Ishikawa (cell line): ENCODE measurements at regions not wholly inside any gene's neighbourhood (a gene's known extent, or its start where the extent isn't known, plus 50 kb on each side); places are given as distances from the start of the nearest gene placed in this dataset.

ENCODE experiments used
- CEBPB ChIP-seq: IDR thresholded peaks from 2 replicates; pipeline ENCODE4 v1.6.1; 2012
- EGR1 ChIP-seq: IDR thresholded peaks from 2 replicates; pipeline ENCODE4 v1.6.1; 2012
- MAX ChIP-seq: IDR thresholded peaks from 2 replicates; pipeline ENCODE4 v1.6.1; 2012
- RAD21 ChIP-seq: IDR thresholded peaks from 2 replicates; pipeline ENCODE4 v1.6.1; 2012; ENCODE audit warnings: low read depth
- TAF1 ChIP-seq: IDR thresholded peaks from 2 replicates; pipeline ENCODE4 v1.6.1; 2012; ENCODE audit warnings: low read depth, mild to moderate bottlenecking
- YY1 ChIP-seq: IDR thresholded peaks from 2 replicates; pipeline ENCODE4 v1.6.1; 2012; ENCODE audit warnings: low read depth
- TF ChIP-seq, protein P1 (sequence below): IDR thresholded peaks from 2 replicates; pipeline ENCODE4 v1.6.1; 2012
- TF ChIP-seq, protein P2 (sequence below): IDR thresholded peaks from 2 replicates; pipeline ENCODE4 v1.6.1; 2012; ENCODE audit warnings: low read depth, mild to moderate bottlenecking

- TF ChIP-seq, protein P1, sequence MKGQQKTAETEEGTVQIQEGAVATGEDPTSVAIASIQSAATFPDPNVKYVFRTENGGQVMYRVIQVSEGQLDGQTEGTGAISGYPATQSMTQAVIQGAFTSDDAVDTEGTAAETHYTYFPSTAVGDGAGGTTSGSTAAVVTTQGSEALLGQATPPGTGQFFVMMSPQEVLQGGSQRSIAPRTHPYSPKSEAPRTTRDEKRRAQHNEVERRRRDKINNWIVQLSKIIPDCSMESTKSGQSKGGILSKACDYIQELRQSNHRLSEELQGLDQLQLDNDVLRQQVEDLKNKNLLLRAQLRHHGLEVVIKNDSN = no peak
- TF ChIP-seq YY1 = no peak
- no peak for TF ChIP-seq CEBPB
- TF ChIP-seq, protein P2, sequence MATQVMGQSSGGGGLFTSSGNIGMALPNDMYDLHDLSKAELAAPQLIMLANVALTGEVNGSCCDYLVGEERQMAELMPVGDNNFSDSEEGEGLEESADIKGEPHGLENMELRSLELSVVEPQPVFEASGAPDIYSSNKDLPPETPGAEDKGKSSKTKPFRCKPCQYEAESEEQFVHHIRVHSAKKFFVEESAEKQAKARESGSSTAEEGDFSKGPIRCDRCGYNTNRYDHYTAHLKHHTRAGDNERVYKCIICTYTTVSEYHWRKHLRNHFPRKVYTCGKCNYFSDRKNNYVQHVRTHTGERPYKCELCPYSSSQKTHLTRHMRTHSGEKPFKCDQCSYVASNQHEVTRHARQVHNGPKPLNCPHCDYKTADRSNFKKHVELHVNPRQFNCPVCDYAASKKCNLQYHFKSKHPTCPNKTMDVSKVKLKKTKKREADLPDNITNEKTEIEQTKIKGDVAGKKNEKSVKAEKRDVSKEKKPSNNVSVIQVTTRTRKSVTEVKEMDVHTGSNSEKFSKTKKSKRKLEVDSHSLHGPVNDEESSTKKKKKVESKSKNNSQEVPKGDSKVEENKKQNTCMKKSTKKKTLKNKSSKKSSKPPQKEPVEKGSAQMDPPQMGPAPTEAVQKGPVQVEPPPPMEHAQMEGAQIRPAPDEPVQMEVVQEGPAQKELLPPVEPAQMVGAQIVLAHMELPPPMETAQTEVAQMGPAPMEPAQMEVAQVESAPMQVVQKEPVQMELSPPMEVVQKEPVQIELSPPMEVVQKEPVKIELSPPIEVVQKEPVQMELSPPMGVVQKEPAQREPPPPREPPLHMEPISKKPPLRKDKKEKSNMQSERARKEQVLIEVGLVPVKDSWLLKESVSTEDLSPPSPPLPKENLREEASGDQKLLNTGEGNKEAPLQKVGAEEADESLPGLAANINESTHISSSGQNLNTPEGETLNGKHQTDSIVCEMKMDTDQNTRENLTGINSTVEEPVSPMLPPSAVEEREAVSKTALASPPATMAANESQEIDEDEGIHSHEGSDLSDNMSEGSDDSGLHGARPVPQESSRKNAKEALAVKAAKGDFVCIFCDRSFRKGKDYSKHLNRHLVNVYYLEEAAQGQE = no peak
- TF ChIP-seq MAX = no peak
- no peak for TF ChIP-seq TAF1
- no peak for TF ChIP-seq RAD21
- TF ChIP-seq EGR1 = no peak
These were observed 495.2 kb downstream of the NLGN4X start for GRCh38 chrX:5733501-5733900.
